ENCODE measurements at regions not wholly inside any gene's neighbourhood (a gene's known extent, or its start where the extent isn't known, plus 50 kb on each side); places are given as distances from the start of the nearest gene placed in this dataset.

DNA sequence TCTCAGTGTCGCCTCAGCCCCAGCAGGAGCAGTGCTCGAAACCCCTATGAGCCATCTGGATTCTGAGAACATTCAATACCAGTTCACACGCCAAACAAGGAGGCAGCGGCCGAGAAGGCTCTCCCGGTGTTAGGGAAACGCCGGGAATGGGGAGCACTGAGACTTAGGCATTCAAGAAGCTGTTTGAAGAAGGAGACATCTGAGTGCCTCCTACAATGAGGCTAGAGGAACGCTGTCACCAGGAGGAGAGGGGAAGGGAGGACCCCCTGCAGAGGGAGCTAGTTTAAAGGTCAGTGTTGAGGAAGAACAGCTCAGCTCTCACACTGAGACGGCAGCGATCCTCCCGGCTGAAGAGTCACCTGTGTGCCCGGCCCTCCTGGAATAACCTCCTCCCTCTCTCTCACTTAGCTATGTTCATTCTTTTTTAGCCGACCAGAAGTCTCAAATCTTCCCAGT lies 69.9 kb downstream of the SERPINA3 start (continued):
- TF ChIP-seq JUN (CRISPR knock-in tag; IDR thresholded peaks at IDR 0.05) (no peak), ZNF671 (CRISPR knock-in tag; IDR thresholded peaks at IDR 0.05) (no peak)
- TF ChIP-seq, protein P1, sequence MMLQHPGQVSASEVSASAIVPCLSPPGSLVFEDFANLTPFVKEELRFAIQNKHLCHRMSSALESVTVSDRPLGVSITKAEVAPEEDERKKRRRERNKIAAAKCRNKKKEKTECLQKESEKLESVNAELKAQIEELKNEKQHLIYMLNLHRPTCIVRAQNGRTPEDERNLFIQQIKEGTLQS (CRISPR knock-in tag; conservative IDR thresholded peaks at IDR 0.05) = no peak
- TF ChIP-seq, protein P2, sequence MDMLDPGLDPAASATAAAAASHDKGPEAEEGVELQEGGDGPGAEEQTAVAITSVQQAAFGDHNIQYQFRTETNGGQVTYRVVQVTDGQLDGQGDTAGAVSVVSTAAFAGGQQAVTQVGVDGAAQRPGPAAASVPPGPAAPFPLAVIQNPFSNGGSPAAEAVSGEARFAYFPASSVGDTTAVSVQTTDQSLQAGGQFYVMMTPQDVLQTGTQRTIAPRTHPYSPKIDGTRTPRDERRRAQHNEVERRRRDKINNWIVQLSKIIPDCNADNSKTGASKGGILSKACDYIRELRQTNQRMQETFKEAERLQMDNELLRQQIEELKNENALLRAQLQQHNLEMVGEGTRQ (CRISPR knock-in tag; IDR thresholded peaks at IDR 0.05) = no peak
- TF ChIP-seq, protein P3, sequence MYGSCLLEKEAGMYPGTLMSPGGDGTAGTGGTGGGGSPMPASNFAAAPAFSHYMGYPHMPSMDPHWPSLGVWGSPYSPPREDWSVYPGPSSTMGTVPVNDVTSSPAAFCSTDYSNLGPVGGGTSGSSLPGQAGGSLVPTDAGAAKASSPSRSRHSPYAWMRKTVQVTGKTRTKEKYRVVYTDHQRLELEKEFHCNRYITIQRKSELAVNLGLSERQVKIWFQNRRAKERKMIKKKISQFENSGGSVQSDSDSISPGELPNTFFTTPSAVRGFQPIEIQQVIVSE (CRISPR knock-in tag; IDR thresholded peaks at IDR 0.05; ENCODE audit: borderline replicate concordance) = no peak

DNA sequence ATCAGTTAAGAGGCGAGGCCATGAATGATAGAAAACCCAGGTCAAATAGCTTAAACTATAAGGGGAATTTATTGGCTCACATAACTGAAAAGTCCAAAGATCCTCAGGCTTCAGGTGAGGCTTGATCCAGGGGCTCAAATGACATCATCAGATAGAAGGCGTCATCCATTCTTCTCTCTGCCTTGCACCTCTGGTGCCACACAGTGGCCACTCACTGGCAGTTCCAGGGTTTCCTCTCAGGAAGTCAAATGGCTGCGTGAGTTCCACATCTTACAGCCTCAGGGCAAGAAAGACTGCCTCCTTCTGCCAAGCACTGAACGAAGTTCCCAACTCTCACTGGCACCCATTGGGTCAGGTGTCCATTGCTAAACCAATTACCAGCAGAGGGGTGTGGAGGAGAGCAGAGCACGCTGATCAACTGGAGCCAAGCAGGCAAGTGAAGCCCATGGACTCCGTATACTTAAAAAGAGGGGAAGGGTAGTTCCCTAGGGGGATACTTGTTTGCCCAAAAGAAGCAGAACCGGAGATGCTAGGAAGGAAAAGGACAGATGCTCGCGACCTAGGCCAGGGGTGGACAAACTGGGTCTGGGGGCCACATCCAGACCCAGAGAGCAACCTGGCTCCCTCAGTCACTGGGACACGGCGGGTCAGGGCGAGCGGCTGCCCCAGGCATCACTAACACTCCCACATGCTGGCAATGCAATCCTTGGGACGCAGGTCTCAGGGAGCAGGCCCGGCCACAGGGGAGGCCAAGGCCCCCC lies 69.3 kb downstream of the SERPINA3 start:
- H3K36me3 Mint-ChIP-seq = no peaks in the 10 kb centered on the region
- TF ChIP-seq GTF2I (CRISPR knock-in tag; conservative IDR thresholded peaks at IDR 0.05) = peak; percentile 97
- no peak for TF ChIP-seq MYBL2 (CRISPR knock-in tag; IDR thresholded peaks at IDR 0.05)
- TF ChIP-seq ZNF121 (CRISPR knock-in tag; IDR thresholded peaks at IDR 0.05) = no peak
- TF ChIP-seq, protein P4, sequence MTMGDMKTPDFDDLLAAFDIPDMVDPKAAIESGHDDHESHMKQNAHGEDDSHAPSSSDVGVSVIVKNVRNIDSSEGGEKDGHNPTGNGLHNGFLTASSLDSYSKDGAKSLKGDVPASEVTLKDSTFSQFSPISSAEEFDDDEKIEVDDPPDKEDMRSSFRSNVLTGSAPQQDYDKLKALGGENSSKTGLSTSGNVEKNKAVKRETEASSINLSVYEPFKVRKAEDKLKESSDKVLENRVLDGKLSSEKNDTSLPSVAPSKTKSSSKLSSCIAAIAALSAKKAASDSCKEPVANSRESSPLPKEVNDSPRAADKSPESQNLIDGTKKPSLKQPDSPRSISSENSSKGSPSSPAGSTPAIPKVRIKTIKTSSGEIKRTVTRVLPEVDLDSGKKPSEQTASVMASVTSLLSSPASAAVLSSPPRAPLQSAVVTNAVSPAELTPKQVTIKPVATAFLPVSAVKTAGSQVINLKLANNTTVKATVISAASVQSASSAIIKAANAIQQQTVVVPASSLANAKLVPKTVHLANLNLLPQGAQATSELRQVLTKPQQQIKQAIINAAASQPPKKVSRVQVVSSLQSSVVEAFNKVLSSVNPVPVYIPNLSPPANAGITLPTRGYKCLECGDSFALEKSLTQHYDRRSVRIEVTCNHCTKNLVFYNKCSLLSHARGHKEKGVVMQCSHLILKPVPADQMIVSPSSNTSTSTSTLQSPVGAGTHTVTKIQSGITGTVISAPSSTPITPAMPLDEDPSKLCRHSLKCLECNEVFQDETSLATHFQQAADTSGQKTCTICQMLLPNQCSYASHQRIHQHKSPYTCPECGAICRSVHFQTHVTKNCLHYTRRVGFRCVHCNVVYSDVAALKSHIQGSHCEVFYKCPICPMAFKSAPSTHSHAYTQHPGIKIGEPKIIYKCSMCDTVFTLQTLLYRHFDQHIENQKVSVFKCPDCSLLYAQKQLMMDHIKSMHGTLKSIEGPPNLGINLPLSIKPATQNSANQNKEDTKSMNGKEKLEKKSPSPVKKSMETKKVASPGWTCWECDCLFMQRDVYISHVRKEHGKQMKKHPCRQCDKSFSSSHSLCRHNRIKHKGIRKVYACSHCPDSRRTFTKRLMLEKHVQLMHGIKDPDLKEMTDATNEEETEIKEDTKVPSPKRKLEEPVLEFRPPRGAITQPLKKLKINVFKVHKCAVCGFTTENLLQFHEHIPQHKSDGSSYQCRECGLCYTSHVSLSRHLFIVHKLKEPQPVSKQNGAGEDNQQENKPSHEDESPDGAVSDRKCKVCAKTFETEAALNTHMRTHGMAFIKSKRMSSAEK (CRISPR knock-in tag; IDR thresholded peaks at IDR 0.05; ENCODE audit: borderline replicate concordance) = no peak
- TF ChIP-seq ZNF423 (CRISPR knock-in tag; IDR thresholded peaks at IDR 0.05) = no peak
- TF ChIP-seq, protein P5, sequence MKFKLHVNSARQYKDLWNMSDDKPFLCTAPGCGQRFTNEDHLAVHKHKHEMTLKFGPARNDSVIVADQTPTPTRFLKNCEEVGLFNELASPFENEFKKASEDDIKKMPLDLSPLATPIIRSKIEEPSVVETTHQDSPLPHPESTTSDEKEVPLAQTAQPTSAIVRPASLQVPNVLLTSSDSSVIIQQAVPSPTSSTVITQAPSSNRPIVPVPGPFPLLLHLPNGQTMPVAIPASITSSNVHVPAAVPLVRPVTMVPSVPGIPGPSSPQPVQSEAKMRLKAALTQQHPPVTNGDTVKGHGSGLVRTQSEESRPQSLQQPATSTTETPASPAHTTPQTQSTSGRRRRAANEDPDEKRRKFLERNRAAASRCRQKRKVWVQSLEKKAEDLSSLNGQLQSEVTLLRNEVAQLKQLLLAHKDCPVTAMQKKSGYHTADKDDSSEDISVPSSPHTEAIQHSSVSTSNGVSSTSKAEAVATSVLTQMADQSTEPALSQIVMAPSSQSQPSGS (CRISPR knock-in tag; IDR thresholded peaks at IDR 0.05; ENCODE audit: borderline replicate concordance, low read depth) = peak; percentile 23; the same call in 1 of the 2 replicates
- TF ChIP-seq TEAD4 (CRISPR knock-in tag; IDR thresholded peaks at IDR 0.05) = no peak
- TF ChIP-seq, protein P6, sequence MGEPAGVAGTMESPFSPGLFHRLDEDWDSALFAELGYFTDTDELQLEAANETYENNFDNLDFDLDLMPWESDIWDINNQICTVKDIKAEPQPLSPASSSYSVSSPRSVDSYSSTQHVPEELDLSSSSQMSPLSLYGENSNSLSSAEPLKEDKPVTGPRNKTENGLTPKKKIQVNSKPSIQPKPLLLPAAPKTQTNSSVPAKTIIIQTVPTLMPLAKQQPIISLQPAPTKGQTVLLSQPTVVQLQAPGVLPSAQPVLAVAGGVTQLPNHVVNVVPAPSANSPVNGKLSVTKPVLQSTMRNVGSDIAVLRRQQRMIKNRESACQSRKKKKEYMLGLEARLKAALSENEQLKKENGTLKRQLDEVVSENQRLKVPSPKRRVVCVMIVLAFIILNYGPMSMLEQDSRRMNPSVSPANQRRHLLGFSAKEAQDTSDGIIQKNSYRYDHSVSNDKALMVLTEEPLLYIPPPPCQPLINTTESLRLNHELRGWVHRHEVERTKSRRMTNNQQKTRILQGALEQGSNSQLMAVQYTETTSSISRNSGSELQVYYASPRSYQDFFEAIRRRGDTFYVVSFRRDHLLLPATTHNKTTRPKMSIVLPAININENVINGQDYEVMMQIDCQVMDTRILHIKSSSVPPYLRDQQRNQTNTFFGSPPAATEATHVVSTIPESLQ (CRISPR knock-in tag; IDR thresholded peaks at IDR 0.05) = no peak
- 0 out of 2 replicates have a peak, but pooled peaks have one; percentile 18 for TF ChIP-seq NFYB (CRISPR knock-in tag; conservative IDR thresholded peaks at IDR 0.05; ENCODE audit: low read depth)
- no peak for TF ChIP-seq GABPB1 (CRISPR knock-in tag; IDR thresholded peaks at IDR 0.05)
- TF ChIP-seq, protein P7, sequence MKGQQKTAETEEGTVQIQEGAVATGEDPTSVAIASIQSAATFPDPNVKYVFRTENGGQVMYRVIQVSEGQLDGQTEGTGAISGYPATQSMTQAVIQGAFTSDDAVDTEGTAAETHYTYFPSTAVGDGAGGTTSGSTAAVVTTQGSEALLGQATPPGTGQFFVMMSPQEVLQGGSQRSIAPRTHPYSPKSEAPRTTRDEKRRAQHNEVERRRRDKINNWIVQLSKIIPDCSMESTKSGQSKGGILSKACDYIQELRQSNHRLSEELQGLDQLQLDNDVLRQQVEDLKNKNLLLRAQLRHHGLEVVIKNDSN (CRISPR knock-in tag; IDR thresholded peaks at IDR 0.05) = no peak
- TF ChIP-seq NR1H2 (CRISPR knock-in tag; IDR thresholded peaks at IDR 0.05) = no peak
- 0 out of 2 replicates have a peak, but pooled peaks have one; percentile 18 for TF ChIP-seq ZNF396 (CRISPR knock-in tag; IDR thresholded peaks at IDR 0.05; ENCODE audit: borderline replicate concordance)
- no peak for TF ChIP-seq NR2C2 (CRISPR knock-in tag; IDR thresholded peaks at IDR 0.05)
- TF ChIP-seq PRRX2 (CRISPR knock-in tag; IDR thresholded peaks at IDR 0.05) = no peak
- no peak for TF ChIP-seq ZNF263 (CRISPR knock-in tag; IDR thresholded peaks at IDR 0.05; ENCODE audit: low read depth)
- TF ChIP-seq ZNF219 (CRISPR knock-in tag; IDR thresholded peaks at IDR 0.05; ENCODE audit: borderline replicate concordance) = no peak

More for the DNA sequence above, 69.3 kb downstream of the SERPINA3 start:
- POLR2A ChIA-PET = no interaction called here
- H3K27me3 Mint-ChIP-seq (ENCODE audit: low read depth) = no peaks in the 10 kb centered on the region
- ATAC-seq (peak; percentile 83), DNase-seq (ENCODE audit: low spot score) (peak; percentile 44)
- no peak overlapping the region for H3K27ac Mint-ChIP-seq
- H3K4me3 Mint-ChIP-seq = no peak overlapping the region
- H3K9me3 Mint-ChIP-seq = no peaks in the 10 kb centered on the region
- CTCF ChIA-PET = interaction anchor here (0.8 to 1.4 kb wide), 4 partner anchors 10 to 132 kb away, joined by 3 to 4 read pairs (median 3); no protein-coding TSS in a partner anchor
- peaks cover 16% of the 10 kb centered on the region; the same call in 1 of the 2 replicates for H3K4me1 Mint-ChIP-seq

Measured in WTC11 (cell line).